Islet of Langerhans (tissue), 1 donor: ENCODE measurements at regions not wholly inside any gene's neighbourhood (a gene's known extent, or its start where the extent isn't known, plus 50 kb on each side); places are given as distances from the start of the nearest gene placed in this dataset.

Experiments
- FAIRE-seq: peaks from one replicate; lab custom pipeline; 2011; peaks lifted over from hg19 to GRCh38; lab: Jason Lieb, UNC

- FAIRE-seq: no peak
Observed at GRCh38 chr16:59319871-59320270, 585.8 kb upstream of the GOT2 start.

- FAIRE-seq: no peak
Observed at GRCh38 chr16:59305850-59306249, 571.7 kb upstream of the GOT2 start.

- FAIRE-seq: no peak
Observed at GRCh38 chr16:59296888-59297287, 562.8 kb upstream of the GOT2 start.

- no peak for FAIRE-seq
Observed at GRCh38 chr16:59295993-59296736, 562.0 kb upstream of the GOT2 start.

- no peak for FAIRE-seq
Observed at GRCh38 chr16:59295474-59295873, 561.4 kb upstream of the GOT2 start.

- no peak for FAIRE-seq
Observed at GRCh38 chr16:59290718-59291117, 556.6 kb upstream of the GOT2 start.

- no peak for FAIRE-seq
Observed at GRCh38 chr16:59289151-59289550, 555.0 kb upstream of the GOT2 start.

- no peak for FAIRE-seq
Observed at GRCh38 chr16:59274141-59274540, 540.0 kb upstream of the GOT2 start.

- FAIRE-seq: no peak
Observed at GRCh38 chr16:59263955-59264354, 529.8 kb upstream of the GOT2 start.

- no peak for FAIRE-seq
Observed at GRCh38 chr16:59260892-59261291, 526.8 kb upstream of the GOT2 start.

- no peak for FAIRE-seq
Observed at GRCh38 chr16:59259950-59260319, 525.8 kb upstream of the GOT2 start.

- no peak for FAIRE-seq
Observed at GRCh38 chr16:59259074-59259949, 525.2 kb upstream of the GOT2 start.

- FAIRE-seq: no peak
Observed at GRCh38 chr16:59252317-59252716, 518.2 kb upstream of the GOT2 start.

- no peak for FAIRE-seq
Observed at GRCh38 chr16:59249011-59249410, 514.9 kb upstream of the GOT2 start.

- FAIRE-seq: no peak
Observed at GRCh38 chr16:59242556-59242955, 508.4 kb upstream of the GOT2 start.

GRCh38 chr16:59238246-59238645 lies 504.1 kb upstream of the GOT2 start:
- FAIRE-seq: no peak

- no peak for FAIRE-seq
Observed at GRCh38 chr16:59236804-59237458, 502.8 kb upstream of the GOT2 start.

GRCh38 chr16:59224401-59224800 lies 490.3 kb upstream of the GOT2 start:
- FAIRE-seq: no peak

- FAIRE-seq: no peak
Observed at GRCh38 chr16:59220011-59220410, 485.9 kb upstream of the GOT2 start.

GRCh38 chr16:59216291-59216690 lies 482.2 kb upstream of the GOT2 start:
- FAIRE-seq: no peak

- FAIRE-seq: no peak
Observed at GRCh38 chr16:59214455-59214854, 480.3 kb upstream of the GOT2 start.

GRCh38 chr16:59213952-59214351 lies 479.8 kb upstream of the GOT2 start:
- FAIRE-seq: no peak

- FAIRE-seq: no peak
Observed at GRCh38 chr16:59212492-59213024, 478.4 kb upstream of the GOT2 start.
